Adrenal gland (tissue), 5 donors: ENCODE measurements at regions not wholly inside any gene's neighbourhood (a gene's known extent, or its start where the extent isn't known, plus 50 kb on each side); places are given as distances from the start of the nearest gene placed in this dataset.

Source experiments
- POLR2A ChIP-seq, 2 donors: fragments of 450-650 bp; IDR thresholded peaks; one replicate each; pipeline ENCODE4 v1.6.1; 2017; ENCODE audit warnings: antibody characterized with exemption in 2 of 2, mild to moderate bottlenecking in 2 of 2, moderate library complexity in 1 of 2
- TF ChIP-seq, protein P1 (sequence below), 6 experiments: fragments of 450-650 bp in 4 of 6; fragments of 200-600 bp in 2 of 6; sonication (generic) in 1 of 6; IDR thresholded peaks; 1 replicate in 5 of 6; 2 replicates in 1 of 6; pipeline versions ENCODE4 v1.5.1 to v1.8.0; 2016 to 2021; ENCODE audit warnings: antibody characterized with exemption in 6 of 6, mild to moderate bottlenecking in 2 of 6, moderate library complexity in 1 of 6
- donor health status: DM: no; HTN: no; CAD: no.

DNA sequence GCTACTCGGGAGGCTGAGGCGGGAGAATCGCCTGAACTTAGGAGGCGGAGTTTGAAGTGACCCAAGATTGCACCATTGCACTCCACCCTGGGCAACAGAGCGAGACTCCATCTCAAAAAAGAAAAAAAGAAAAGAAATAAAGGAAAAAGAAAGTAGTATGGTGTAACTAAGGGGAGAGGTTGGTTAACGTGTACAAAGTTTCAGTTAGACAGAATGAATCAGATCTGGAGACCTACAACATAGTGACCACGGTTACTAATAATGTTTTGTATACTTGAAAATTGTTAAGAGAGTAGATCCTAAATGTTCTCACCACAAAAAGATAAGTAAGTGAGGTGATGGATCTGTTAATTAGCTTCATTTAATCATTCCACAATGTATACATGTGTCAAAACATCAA is 1208.8 kb downstream of the VRK1 start:
- TF ChIP-seq, protein P1, sequence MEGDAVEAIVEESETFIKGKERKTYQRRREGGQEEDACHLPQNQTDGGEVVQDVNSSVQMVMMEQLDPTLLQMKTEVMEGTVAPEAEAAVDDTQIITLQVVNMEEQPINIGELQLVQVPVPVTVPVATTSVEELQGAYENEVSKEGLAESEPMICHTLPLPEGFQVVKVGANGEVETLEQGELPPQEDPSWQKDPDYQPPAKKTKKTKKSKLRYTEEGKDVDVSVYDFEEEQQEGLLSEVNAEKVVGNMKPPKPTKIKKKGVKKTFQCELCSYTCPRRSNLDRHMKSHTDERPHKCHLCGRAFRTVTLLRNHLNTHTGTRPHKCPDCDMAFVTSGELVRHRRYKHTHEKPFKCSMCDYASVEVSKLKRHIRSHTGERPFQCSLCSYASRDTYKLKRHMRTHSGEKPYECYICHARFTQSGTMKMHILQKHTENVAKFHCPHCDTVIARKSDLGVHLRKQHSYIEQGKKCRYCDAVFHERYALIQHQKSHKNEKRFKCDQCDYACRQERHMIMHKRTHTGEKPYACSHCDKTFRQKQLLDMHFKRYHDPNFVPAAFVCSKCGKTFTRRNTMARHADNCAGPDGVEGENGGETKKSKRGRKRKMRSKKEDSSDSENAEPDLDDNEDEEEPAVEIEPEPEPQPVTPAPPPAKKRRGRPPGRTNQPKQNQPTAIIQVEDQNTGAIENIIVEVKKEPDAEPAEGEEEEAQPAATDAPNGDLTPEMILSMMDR (IDR thresholded peaks at IDR 0.05), result no peak
- TF ChIP-seq POLR2A (IDR thresholded peaks at IDR 0.05), result no peak
